Suprapubic skin (tissue), 4 donors: ENCODE measurements at regions not wholly inside any gene's neighbourhood (a gene's known extent, or its start where the extent isn't known, plus 50 kb on each side); places are given as distances from the start of the nearest gene placed in this dataset.

ENCODE experiments used
- DNase-seq, 2 donors: peaks; one replicate each; pipeline ENCODE4 v3.0.0-alpha.2; 2019; ENCODE audit warnings: low spot score in 2 of 2
- H3K27ac ChIP-seq: fragments of 200-600 bp; sonication (generic); one replicate; pipeline ENCODE4 v1.5.1; 2019
- H3K27me3 ChIP-seq: fragments of 200-600 bp; sonication (generic); one replicate; pipeline ENCODE4 v1.5.1; 2019
- H3K36me3 ChIP-seq: fragments of 200-600 bp; sonication (generic); one replicate; pipeline ENCODE4 v1.5.1; 2019
- H3K4me1 ChIP-seq: fragments of 200-600 bp; sonication (generic); one replicate; pipeline ENCODE4 v1.5.1; 2019
- H3K4me3 ChIP-seq: fragments of 200-600 bp; sonication (generic); one replicate; pipeline ENCODE4 v1.5.1; 2019; ENCODE audit warnings: mild to moderate bottlenecking
- H3K9me3 ChIP-seq: fragments of 200-600 bp; sonication (generic); one replicate; pipeline ENCODE4 v1.5.1; 2019
- EP300 ChIP-seq: sonication (generic); formaldehyde crosslinking; IDR thresholded peaks from one replicate; pipeline ENCODE4 v1.6.1; 2017; ENCODE audit warnings: antibody characterized with exemption
- POLR2A ChIP-seq, 2 donors: fragments of 450-650 bp; IDR thresholded peaks; one replicate each; pipeline ENCODE4 v1.6.1; 2017; ENCODE audit warnings: antibody characterized with exemption in 2 of 2, mild to moderate bottlenecking in 2 of 2, moderate library complexity in 2 of 2
- POLR2AphosphoS5 ChIP-seq, 3 donors: sonication (generic); formaldehyde crosslinking; IDR thresholded peaks; one replicate each; pipeline ENCODE4 v1.6.1; 2017; ENCODE audit warnings: antibody characterized with exemption in 3 of 3
- WGBS: methylation state at CpG from one replicate; pipeline ENCODE4 v1.1.5; 2018; 5-methylcytosine and 5-hydroxymethylcytosine counted together
- TF ChIP-seq, protein P1 (sequence below), 2 donors: fragments of 200-600 bp in 1 of 2; fragments of 450-650 bp in 1 of 2; sonication (generic) in 1 of 2; IDR thresholded peaks; one replicate each; pipeline ENCODE4 v1.5.1; 2016 to 2019; ENCODE audit warnings: antibody characterized with exemption in 2 of 2, mild to moderate bottlenecking in 1 of 2, moderate library complexity in 1 of 2

DNA sequence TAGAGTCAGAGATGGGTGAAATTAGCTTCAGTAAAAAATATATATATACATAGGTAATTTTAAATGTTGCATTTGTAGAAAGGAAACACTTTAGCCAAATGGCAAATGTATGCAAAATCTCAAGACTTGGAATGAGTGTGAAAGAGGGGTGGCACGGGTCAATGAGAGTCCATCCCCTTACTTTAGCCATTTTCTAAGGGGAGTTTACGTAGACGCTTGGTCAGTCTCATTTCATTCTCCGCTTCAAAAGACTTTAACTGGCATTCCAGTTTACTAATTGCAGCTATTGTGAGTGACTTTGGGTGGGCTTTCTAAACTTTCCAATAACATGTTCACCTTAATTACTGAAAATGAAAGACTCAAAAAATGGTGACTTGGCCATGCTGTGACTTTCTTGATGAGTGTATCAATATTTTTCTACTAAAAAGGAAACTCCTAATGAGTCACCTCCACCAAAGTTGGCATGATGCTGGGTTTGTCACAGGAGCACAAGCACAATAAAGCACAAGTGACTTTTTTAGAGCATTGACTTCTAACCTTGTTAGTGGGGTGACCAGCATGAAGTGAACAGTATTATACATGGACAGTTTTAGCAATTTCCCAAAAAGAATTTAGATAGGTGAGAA, 356.0 kb upstream of the RASGEF1B start:
- Histone ChIP-seq H3K27me3 (no peaks in the 10 kb centered on the region), H3K36me3 (no peaks in the 10 kb centered on the region), H3K4me3 (no peak overlapping the region), H3K4me1 (no peaks in the 10 kb centered on the region), H3K9me3 (no peaks in the 10 kb centered on the region), H3K27ac (no peak overlapping the region)
- TF ChIP-seq POLR2AphosphoS5 (IDR thresholded peaks at IDR 0.05) (no peak), EP300 (no peak), POLR2A (IDR thresholded peaks at IDR 0.05) (no peak)
- TF ChIP-seq, protein P1, sequence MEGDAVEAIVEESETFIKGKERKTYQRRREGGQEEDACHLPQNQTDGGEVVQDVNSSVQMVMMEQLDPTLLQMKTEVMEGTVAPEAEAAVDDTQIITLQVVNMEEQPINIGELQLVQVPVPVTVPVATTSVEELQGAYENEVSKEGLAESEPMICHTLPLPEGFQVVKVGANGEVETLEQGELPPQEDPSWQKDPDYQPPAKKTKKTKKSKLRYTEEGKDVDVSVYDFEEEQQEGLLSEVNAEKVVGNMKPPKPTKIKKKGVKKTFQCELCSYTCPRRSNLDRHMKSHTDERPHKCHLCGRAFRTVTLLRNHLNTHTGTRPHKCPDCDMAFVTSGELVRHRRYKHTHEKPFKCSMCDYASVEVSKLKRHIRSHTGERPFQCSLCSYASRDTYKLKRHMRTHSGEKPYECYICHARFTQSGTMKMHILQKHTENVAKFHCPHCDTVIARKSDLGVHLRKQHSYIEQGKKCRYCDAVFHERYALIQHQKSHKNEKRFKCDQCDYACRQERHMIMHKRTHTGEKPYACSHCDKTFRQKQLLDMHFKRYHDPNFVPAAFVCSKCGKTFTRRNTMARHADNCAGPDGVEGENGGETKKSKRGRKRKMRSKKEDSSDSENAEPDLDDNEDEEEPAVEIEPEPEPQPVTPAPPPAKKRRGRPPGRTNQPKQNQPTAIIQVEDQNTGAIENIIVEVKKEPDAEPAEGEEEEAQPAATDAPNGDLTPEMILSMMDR (IDR thresholded peaks at IDR 0.05), result no peak
- no peak for DNase-seq
- WGBS, result 89% methylated on average over 4 of the region's 4 CpGs

DNA sequence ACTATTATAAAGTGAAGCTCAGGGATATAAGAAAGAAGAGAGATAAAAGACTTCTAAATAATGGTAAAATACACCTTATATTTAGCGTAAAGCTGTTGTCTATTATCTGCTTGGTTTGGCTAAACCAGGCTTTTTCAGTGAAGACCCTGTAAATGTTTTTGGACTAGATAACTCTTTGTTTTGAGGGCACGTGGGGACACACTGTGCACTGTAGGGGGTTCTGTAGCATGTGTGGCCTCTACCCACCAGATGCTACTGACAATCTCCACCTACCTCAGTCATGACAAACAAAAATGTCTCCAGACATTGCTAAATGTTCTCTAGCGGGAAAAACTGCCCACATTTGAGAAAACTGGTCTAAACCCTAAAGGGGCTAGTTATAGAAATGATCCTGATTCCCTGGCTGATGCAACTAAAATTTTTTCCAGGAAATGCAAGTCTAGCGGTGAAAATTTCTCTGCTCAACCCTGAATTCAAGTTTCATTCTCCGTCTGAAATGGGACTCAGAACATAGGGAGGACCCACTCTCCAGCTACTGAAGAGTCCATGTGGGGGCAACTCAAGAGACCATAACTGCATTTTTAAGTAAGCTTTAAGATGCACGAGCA, 355.2 kb upstream of the RASGEF1B start:
- DNase-seq, result no peak
- H3K4me1 ChIP-seq, result no peaks in the 10 kb centered on the region
- H3K27ac ChIP-seq, result no peak overlapping the region
- no peaks in the 10 kb centered on the region for H3K27me3 ChIP-seq
- H3K36me3 ChIP-seq, result no peaks in the 10 kb centered on the region
- WGBS, result 73% methylated on average over 6 of the region's 6 CpGs
- TF ChIP-seq POLR2AphosphoS5 (IDR thresholded peaks at IDR 0.05) (no peak), EP300 (no peak), POLR2A (IDR thresholded peaks at IDR 0.05) (no peak)
- TF ChIP-seq, protein P1 (IDR thresholded peaks at IDR 0.05), result no peak
- H3K4me3 ChIP-seq, result no peak overlapping the region
- H3K9me3 ChIP-seq, result no peaks in the 10 kb centered on the region

DNA sequence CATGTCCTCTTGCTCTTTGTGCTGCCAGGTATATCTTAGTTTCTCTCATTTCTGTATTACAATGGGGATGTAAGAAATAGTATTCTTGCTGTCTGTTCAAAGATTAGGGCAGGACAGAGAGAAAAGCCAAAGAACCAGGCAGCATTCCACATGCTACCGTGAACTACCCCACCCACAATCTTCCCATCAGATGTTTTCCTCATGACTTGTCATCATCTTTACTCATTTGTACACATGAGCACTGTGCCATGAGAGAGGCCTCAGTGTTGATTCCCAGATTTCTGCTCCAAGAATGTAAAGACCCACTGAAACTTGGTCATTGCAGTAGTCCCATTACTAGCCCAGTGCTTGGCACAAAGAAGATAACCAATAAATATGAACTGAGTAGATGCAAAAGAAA, 354.6 kb upstream of the RASGEF1B start:
- no peak for DNase-seq
- Histone ChIP-seq H3K4me1 (no peaks in the 10 kb centered on the region), H3K9me3 (no peaks in the 10 kb centered on the region), H3K27me3 (no peaks in the 10 kb centered on the region), H3K4me3 (no peak overlapping the region), H3K27ac (no peak overlapping the region), H3K36me3 (no peaks in the 10 kb centered on the region)
- TF ChIP-seq, protein P1 (IDR thresholded peaks at IDR 0.05), result no peak
- TF ChIP-seq EP300, result no peak
- no peak for TF ChIP-seq POLR2A (IDR thresholded peaks at IDR 0.05)
- TF ChIP-seq POLR2AphosphoS5 (IDR thresholded peaks at IDR 0.05), result no peak
- 28% methylated on average over 1 of the region's 1 CpG for WGBS

DNA sequence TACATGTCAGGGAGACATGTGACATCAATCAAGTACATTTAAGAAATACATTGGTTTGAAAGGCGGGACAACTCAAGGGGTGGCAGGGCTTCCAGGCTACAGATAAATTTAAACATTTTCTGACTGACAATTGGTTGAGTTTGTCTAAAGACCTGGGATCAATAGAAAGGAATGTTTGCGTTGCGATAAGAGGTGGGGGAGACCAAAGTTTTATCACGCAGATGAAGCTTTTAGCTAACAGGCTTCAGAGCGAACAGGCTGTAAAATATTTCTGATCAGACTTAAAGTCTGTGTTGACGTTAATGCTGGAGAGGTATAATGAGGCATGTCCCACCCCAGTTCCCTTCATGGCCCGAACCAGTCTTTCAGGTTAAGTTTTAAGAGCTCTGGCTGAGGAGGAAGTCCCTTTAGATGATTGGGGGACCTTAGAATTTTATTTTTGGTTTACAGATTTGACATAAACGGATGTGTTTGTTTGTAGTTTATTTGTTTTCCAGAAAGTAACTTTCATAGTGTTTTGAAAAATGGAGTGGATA, 346.7 kb upstream of the RASGEF1B start:
- no peaks in the 10 kb centered on the region for H3K36me3 ChIP-seq
- TF ChIP-seq, protein P1 (IDR thresholded peaks at IDR 0.05), result no peak
- TF ChIP-seq EP300, result no peak
- no peak for TF ChIP-seq POLR2AphosphoS5 (IDR thresholded peaks at IDR 0.05)
- no peak for TF ChIP-seq POLR2A (IDR thresholded peaks at IDR 0.05)
- no peaks in the 10 kb centered on the region for H3K9me3 ChIP-seq
- no peaks in the 10 kb centered on the region for H3K27me3 ChIP-seq
- DNase-seq, result no peak
- no peak overlapping the region for H3K27ac ChIP-seq
- no peaks in the 10 kb centered on the region for H3K4me1 ChIP-seq
- H3K4me3 ChIP-seq, result no peak overlapping the region
- 74% methylated on average over 8 of the region's 8 CpGs for WGBS

DNA sequence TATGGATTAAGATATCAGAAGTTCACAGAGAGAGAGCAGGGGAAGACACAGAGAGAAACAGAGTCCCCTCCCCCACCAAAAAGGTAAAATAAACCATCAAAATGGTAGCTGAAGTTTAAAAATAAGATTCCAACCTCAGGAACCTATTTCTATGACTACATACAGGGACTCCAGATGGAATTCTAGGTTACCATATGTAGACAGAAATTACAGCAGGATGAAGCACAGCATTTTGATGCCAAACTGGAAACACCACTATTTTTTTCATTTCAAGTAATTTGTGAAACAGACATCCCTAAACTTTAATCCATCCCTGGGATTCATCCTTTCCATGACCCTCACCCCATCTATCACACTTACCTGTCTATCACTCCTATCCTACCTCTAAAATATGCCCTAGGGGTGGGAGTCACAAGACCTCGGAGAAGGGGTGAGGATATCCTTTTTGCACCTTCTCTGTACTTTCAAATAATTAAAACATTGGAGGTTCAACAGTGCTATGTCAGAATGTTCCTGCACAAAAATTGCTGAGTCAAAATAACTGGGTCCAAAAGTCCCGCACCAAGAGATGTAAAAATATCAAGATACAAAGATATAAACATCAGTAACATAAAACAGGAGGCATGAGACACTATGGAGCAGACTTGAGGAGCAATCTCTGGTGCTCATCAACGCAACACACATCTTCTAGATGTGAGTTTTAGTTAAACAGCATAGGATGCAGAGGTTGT, 344.5 kb upstream of the RASGEF1B start:
- DNase-seq, result no peak
- H3K27ac ChIP-seq, result no peak overlapping the region
- no peak overlapping the region for H3K4me3 ChIP-seq
- no peaks in the 10 kb centered on the region for H3K9me3 ChIP-seq
- no peaks in the 10 kb centered on the region for H3K4me1 ChIP-seq
- H3K27me3 ChIP-seq, result no peaks in the 10 kb centered on the region
- 88% methylated on average over 3 of the region's 3 CpGs for WGBS
- H3K36me3 ChIP-seq, result no peaks in the 10 kb centered on the region
- no peak for TF ChIP-seq POLR2A (IDR thresholded peaks at IDR 0.05)
- TF ChIP-seq, protein P1 (IDR thresholded peaks at IDR 0.05), result no peak
- no peak for TF ChIP-seq EP300
- no peak for TF ChIP-seq POLR2AphosphoS5 (IDR thresholded peaks at IDR 0.05)
